ENCODE measurements at regions not wholly inside any gene's neighbourhood (a gene's known extent, or its start where the extent isn't known, plus 50 kb on each side); places are given as distances from the start of the nearest gene placed in this dataset.
"Not testable (repeated sequence)": the region's sequence is repeated elsewhere in the genome, so short reads cannot be mapped to it uniquely, and the experiment has no call there.

- no peak for DNase-seq
Observed at GRCh38 chr12:73065913-73066312, 793.7 kb downstream of the TRHDE start.

DNA sequence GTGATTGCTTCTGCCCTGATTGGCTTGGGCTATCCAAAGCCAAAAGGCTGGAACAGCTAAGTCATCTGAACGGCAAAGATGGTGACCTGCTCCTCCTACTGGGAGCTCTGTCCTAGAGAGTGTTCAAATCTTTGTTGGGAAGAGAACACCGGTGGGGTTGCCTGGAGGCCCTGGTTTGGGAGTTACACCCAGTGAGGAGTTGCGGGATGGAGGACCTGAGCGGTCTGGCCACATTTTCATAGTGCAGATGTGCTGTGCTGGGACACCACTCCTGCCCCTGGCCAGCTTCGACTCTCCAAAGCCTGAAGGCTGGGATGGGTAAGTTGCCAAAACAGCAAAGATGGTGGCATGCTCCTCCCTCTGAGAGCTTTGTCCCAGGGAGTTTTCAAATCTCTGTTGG, 795.4 kb downstream of the TRHDE start:
- DNase-seq = no peak

- DNase-seq = no peak
Observed at GRCh38 chr12:73072214-73072613, 800.0 kb downstream of the TRHDE start.

DNA sequence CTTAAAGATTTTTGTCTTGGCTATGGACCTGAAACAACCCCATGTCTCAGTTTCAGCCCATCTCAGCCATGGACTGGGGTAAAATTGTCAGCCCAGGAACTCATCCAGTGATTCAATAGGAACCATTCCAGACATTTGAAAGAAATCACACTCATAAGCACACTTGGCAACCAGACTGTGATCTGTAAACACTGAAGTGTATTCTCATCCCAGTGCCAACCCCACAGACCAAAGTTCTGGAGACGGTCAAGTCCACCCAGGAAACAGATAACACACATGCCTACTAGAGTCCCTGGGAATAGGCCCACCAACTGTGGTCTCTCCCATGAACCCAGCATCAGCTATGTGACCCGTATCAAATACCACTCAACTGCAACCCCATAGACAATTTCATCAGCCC, 804.6 kb downstream of the TRHDE start:
- DNase-seq = no peak

DNA sequence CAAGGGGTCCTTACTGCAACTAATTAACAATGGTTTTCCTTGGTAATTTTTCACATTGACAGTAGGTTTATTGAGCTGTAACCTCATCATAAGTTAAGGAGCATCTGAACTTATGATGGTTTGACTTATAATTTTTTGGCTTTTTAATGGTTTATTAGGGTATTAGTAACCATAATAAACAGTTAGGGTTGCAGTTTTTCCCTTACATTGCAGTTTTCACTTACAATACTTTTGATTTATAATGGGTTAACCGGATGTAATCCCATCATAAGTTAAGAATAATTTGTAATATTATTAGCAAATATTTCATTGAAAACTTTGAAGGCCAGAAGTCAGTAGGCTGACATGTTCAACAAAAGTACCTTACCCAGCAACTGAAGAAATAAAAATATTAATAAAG, 811.6 kb downstream of the TRHDE start:
- DNase-seq = no peak

GRCh38 chr12:73106296-73106695, 834.1 kb downstream of the TRHDE start:
- no peak for DNase-seq

GRCh38 chr12:73106896-73107295, 834.7 kb downstream of the TRHDE start:
- DNase-seq = no peak

GRCh38 chr12:73110816-73111215, 838.6 kb downstream of the TRHDE start:
- DNase-seq = no peak

DNA sequence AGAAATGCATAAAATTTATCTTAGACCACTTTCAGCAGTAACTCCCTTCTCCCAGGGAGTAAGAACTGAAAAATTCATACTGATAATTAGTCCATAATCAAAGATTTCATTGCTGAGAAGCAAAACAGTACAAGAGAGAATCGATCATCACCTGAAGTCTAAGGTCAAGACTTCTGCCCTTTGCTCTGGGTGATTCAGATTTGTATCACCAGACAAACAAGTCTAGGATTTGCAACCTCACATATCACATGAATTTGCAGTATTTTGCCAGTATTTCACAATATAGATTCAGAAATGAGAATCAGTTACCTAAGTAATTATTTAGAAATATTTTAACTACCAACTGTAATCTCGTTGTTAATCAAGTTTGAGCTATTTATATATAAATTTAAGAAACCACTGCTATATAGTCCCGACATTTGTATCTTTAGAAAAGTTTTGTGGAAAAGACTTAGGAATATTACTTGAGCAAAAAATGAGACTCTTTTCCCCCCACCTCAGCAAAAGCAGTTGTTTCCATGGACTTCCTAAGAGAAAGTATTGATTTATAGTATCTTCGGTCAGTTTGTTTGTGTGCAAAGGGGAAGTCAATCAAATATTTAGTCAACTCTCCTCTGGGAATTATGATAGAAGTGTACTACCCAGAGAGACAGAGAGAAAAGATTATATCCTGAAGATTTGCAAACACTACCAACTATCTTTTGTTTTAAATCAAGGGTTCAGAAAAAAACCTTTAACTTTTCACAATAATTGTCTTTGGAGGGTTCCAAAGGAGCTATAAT, 840.1 kb downstream of the TRHDE start:
- DNase-seq = no peak

DNA sequence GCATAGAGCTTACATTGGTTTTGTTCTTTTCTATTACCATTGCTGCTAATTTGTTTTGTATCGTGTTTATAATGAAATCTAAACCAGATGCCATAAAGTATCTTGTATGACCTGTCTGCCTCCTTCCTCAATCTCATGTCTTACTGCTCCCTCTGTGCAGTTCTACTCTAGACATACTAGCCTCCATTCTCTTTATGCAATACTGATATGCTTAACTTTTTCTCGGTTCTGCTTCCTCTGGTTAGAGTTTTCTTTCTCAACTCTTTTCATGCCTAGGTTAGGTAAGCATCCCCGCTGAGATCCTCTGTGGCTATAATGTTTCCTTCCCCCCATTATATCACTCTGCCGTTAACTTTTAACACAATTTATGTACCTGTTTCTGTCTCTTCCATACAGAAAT, 852.3 kb downstream of the TRHDE start:
- no peak for DNase-seq

DNA sequence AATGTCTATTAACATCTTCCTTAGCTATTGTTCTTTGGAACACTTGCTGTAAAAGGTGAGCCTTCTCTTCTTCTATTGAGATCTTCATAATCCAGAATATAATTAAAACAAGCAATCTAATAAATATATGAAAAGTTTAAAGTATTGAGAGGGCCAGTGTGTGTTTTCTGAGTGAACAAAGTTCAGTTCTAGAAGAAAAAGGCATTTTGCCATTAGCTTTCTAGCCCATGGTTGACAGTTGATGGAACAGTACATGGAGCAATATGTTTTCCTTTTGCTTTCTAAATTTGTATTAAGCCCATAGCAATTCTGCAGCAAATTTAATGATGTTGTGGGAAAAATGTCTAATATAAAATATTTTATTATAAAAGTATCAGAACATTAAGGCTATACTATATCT, 853.0 kb downstream of the TRHDE start:
- DNase-seq = no peak

GRCh38 chr12:73136386-73136785, 864.2 kb downstream of the TRHDE start:
- DNase-seq = no peak

- not testable (repeated sequence) for DNase-seq
Observed at GRCh38 chr12:73139642-73140041, 867.5 kb downstream of the TRHDE start.

DNA sequence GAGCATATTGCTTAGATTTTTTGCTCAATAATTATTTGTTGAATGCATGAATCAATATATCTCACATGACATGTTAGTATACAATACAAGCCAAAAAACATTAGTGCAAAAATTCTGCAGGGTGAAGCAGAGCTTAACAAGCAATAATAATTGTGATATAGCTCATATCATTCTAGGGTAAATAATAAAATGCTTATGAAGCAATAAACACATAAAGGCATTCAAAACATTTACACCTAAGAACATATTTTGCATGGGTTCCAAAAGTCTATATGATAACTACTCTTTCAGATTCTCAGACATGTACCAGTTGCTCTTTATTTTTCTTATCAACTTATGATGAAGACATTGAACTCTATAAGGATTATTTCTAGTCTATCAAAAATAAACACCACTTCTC, 886.2 kb downstream of the TRHDE start:
- no peak for DNase-seq

- DNase-seq = no peak
Observed at GRCh38 chr12:73159954-73160353, 887.8 kb downstream of the TRHDE start.

DNA sequence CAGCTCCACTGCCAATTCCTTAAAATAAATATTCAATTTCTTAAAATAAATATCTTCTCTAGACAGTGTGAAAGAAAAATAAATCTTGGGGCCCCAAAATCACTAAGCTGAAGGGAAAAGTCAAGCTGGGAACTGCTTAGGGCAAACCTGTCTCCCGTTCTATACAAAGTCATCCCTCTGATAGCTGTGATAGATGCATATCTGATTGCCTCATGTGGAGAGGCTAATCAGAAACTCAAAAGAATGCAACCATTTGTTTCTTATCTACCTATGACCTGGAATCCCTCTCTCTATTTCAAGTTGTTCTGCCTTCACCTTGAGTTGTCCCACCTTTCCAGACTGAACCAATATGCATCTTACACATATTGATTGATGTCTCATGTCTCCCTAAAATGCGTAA, 889.8 kb downstream of the TRHDE start:
- DNase-seq = no peak

DNA sequence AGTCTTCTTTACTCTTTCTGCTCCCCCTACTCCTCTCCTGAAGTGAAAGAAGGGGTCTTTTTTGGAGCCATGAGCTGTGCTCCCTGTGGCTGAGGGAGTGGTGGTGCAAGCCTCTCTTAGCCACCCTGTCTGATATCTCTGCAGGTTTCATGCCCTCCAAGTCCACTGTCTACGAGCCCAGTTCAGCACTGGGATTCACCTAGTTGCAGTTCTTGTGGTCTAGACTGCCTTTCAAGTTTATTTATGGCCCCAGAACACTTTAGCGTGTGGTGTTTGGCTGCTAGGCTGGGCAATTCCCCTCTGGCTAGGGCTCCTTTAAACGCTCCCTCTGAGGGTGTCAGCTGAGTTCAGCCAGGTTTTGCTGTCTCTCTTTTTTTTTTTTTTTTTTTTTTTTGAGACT, 908.6 kb downstream of the TRHDE start:
- DNase-seq = no peak

DNA sequence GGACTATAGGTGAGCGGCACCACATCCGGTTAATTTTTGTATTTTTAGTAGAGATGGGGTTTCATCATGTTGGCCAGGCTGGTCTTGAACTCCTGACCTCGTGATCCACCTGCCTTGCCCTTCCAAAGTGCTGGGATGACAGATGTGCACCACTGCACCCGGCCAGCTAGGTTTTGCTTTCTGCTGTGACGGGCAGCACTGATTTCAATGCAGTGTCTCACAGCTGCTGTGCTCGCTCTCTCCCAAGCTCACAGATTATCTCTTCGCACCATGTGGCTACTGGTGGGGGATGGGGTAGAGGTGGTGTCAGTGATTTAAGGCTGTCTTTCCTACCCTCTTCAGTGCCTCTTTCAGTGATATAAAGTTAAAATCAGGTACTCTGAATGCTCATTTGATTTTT, 909.1 kb downstream of the TRHDE start:
- DNase-seq = no peak

DNA sequence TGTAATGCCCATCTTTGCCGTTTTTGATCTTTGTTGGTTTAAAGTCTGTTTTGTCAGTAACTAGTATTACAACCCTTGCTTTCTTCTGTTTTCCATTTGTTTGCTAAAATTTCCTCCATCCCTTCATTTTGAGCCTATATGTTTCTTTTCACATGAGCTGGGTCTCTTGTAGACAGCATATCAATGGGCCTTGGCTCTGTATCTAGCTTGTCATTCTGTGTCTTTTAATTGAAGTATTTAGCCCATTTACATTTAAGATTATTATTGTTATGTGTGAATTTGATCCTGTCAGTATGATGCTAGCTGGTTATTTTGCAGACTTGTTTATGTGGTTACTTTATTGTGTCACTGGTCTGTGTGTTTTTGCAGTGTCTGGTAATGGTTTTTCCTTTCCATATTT, 913.2 kb downstream of the TRHDE start:
- no peak for DNase-seq

DNA sequence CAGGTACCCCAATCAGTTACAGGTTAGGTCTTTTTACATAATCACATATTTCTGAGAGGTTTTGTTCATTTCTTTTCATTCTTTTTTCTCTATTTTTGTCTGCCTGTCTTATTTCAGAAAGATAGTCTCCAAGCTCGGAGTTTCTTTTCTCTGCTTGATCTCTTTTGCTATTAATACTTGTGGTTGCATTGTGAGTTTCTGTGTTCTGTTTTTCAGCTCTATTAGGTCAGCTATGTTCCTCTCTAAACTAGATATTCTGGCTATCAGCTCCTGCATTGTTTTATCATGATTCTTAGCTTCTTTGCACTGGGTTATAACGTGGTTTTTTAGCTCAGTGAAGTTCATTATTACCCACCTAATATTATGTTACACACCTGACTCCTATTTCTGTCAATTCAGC, 914.1 kb downstream of the TRHDE start:
- DNase-seq = no peak

- no peak for DNase-seq
Observed at GRCh38 chr12:73187765-73188164, 915.6 kb downstream of the TRHDE start.

- DNase-seq = no peak
Observed at GRCh38 chr12:73210548-73211204, 938.5 kb downstream of the TRHDE start.

DNA sequence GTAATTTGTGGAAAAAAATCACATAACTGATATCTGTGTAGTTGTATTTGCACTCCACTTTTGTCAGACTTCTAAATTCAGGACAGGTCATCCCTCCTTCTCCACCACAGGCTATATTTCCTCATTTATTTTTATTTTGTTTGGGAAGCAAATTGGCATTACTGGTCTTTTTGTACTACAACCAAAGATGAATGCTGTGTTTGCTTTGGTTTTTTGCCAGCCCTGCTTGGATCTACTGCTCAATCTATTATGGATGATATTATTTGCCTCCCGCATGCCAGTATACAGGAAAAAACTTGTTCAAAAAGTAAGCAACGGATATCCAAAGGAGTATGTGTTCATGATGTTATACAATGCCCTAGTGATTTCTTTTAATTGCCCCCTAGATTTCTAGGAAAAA, 948.8 kb downstream of the TRHDE start:
- no peak for DNase-seq

- DNase-seq = no peak
Observed at GRCh38 chr12:73221398-73221797, 949.2 kb downstream of the TRHDE start.

DNA sequence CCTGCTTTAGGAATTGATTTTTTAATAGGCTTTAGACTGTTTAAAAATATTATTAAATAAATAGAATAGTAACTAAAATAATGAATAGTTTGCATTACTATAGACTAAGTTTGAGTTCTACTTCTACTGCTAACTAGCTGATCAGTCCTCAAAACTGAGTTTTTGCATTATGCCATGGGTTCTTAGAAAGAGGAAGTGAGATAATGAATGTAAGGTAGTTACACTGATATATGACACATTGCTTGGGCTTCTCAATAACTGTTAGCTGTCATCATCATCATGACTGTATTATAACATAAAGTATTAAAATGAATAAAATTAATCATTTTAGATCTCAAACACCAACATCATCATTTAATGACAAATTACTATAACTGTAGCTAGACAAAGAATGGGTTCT, 949.7 kb downstream of the TRHDE start:
- DNase-seq = no peak
